Kidney glomerular epithelial cell (primary cell): ENCODE measurements at regions not wholly inside any gene's neighbourhood (a gene's known extent, or its start where the extent isn't known, plus 50 kb on each side); places are given as distances from the start of the nearest gene placed in this dataset.
"Not testable (repeated sequence)": the region's sequence is repeated elsewhere in the genome, so short reads cannot be mapped to it uniquely, and the experiment has no call there.

Experiments used
- DNase-seq: peaks from one replicate; lab custom pipeline; 2025; lab: John Stamatoyannopoulos, UW

DNA sequence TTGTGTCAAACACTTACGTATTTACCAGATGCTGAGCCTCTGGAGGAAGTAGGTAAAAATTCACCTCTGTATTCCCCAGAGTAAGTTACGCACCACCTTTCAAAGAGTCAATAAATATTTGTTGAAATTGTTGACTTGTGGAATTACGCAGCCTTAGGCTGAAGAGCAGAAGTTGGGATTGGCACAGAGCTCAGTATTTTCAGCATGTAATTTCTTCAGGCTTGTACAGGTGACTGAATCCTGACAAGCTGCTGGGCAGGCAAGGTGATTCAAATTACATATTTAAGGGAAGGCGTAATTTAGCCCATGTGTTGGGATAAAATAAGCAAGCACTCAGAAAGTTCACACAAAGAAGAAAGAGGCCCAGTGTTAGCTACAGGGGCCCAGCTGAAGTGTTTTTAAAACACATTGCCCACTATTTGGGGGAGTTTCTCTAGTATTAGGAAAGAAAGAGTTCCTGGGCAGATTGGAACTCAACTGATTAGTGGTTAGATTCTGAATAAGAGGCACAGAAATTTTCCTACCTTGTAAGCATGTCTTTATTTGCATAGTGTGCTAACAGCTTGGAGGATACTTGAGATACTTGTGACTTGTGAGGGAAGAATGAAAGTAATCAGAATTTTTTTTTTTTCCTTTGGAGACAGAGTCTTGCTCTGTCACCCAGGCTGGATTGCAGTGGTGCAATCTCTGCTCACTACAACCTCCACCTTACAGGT is 165.3 kb upstream of the FBXL7 start:
- DNase-seq = no peak

DNA sequence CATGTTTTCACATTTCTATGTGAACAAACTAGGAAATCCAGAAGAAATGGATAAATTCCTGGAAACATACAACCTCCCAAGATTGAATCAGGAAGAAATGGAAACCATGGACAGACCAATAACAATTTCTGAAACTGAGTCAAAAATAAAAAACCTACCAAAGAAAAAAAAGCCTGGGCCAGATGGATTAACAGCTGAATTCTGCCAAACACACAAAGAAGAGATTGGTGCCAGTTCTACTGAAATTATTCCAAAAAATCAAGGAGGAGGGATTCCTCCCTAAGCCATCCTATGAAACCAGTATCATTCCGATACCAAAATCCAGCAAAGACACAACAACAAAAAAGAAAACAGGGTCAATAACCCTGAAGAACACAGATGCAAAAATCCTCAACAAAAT is 166.9 kb upstream of the FBXL7 start:
- DNase-seq = no peak

DNA sequence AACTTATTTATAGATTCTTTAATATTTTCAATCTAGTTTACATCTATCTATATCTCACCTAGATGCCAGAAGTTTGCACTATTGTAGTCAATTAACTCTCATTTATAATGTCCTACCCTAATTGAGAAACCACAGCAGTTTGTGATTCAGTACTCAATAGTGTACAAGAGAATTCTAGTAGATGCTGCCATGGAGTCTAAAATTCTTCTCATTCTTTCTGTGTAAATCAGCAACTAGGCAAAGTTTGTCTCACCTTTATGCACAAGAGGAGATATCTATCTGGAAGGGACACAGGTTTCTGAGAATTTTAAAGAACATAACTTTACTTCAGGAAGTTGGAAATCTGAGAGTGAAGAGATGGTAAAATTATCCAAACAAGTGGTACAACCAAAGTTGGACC is 173.0 kb upstream of the FBXL7 start:
- peak; percentile 59 for DNase-seq

DNA sequence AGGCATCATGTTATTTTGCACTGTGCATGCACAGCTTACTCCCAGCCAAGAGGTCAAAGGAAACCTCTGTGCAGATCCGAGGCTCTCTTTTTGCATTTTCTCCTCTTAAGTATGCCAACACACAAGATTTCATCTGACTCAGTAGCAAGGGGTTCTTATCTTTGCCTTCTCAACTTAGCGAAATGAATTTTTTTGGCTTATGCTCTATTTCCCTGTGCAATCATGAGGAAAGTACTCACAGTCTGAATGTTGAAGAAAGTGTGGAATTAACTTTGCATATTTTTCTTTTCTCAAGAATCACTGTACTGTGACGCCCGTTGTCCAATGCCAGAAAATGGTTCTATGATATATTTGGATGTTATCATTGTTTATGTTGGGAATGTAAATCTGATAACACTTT is 173.5 kb upstream of the FBXL7 start:
- peak; percentile 59 for DNase-seq

DNA sequence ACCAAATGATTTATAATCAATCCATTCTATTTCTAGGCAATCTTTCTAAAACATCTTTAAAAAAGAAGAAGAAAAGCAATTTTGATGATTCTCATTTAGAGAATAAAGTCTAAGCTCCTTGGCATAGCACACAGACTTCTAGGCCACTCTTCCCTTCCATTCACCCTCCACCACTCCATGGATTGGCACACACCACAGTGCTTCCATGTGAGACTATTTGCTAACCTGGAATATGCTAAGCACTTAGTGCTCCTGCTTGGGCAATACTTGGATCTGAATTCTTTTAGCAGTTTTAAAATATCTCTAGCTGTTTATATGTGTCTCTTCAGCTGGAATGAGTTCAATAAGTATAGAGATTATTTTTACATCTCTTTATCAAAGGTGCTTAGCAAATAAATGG is 177.6 kb upstream of the FBXL7 start:
- DNase-seq = no peak

DNA sequence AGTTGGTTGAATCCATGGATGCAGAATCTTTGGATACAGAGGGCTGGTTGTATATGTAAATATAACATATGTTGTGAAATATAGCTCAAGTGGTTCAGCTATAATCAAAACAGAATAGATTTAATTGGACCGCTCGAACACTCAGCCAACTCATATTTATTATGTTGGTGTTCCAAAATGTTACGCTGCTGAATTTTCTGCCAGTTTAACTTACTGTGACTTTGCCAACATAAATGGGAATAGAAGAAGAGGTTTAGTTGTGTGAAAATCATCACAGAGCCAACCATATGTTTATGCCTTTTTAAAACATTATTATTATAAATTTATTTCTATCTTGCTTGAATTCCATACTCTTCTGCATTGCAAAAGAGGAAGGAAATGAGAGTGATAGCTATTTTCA is 178.2 kb upstream of the FBXL7 start:
- no peak for DNase-seq

DNA sequence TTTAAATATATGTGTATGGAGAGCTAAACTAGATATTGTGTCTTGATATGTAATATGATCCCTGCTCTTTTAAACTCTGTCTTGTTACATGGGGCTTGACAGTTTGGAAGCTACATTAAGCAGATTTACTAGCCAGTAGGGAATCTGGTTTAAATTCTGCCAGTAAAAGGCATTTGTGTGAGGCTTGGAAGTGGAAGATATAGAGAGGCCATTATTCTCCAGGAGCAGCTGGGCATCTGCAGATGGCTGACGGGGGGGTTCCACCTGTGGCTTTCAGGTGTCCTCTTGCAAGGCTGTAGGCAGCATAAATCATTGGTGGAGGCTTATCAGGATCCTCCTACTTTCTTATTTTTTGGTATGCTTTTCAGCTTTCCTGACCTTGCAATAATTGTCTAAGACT is 179.1 kb upstream of the FBXL7 start:
- no peak for DNase-seq

DNA sequence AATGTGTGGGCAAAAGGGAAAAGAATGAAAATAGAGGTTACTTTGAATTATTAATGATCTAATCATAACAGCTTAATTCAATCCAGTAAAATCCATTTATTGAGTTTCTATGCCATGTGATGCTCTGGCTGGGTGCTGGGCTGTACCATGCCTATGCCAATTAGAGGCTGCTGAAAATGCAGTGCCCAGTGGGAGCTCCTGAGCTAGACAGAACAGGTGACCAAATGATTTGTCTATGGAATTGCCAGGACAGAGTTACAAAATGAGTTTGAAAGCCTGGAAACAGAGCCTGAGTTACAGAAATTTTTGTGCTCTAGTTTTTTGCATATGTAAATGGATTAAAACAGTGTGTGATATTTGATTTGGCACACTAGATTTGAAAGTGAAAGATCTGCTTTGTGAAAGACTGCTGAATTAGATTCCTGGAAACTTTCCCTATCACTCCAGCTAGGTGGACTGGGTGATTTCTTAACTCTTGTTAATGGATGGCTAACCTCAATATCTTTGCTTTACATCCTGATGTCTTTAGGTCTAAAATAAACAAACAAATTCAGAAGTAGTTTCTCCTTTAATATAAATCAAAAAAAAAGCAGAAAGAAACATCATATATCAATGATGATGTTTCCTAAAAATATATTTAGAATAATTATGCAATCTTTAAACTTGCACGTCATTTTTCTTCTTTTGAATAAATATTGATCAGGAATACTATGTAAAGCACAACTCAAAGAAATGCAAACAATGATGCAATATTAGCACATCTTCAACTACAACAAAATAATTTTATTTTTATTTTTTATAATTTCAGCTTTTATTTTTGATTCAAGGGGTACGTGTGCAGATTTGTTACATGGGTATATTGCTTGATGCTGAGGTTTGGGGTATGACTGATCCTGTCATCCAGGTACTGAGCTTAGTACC is 194.8 kb upstream of the FBXL7 start:
- DNase-seq = no peak

DNA sequence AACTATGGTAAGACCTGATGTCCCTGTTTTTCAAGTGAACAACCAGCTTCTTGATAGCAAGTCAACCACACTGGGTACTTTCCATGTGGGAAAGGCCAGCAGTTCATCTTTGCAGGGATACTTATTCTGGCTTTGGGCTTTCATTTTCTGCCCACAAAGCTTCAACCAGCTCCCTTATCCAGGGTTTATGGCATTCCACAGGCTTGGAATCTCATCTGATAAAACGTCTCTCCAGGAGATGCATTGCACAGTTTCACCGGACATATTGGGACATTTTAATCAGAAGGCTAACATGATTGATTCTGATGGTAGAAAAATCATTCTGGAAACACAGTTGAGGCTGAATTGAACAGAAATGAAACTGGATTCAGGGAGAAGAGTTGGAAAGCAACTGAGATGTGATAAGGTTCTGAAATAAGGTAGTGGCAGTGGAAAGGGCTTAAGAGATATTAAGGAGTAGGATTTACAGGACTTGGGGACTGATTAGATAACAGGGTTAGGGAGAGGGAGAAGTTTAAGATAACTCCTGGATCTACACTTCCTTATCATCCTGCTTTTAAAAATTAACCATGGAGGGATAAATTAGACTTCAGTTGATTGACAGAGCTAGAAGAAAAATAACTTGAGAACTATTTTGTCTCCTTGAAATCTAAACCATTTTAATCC is 195.8 kb upstream of the FBXL7 start:
- no peak for DNase-seq

DNA sequence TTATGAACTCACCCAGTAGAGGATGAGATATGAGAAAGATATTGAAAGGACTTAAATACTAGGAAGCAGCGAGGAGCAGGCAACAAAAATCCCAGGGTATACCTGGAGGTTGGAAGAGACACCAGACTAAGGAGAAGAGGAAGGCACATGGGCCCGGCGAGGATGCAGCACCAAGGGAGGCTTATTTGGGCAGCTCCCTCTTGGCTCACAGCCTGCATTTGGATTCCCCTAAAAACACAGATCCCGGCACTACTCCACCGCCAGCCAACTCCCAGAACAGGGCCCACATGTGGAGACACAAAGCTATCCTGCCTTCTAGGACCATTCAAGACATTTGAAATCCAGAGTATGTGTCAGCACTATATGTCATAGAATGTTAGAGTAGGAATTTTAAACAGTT is 199.8 kb upstream of the FBXL7 start:
- no peak for DNase-seq

DNA sequence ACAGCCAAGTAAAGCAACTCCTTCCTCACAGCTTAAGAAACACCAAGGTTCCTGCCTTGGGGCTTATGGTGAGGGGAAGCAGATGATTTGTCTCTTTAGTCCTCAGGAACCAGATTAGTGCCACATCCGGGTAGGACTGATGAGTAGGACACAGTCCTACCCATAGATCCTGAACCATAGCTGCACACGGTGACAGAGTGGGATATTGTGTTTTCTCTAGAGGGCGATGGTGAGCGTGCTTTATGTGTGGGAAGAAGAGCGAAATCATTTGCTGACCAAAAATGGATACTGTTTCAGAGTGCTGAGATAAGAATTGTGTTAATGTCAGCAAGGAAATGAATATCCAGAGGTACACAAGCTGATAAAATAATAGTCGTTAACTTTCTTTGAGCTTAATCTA is 209.0 kb upstream of the FBXL7 start:
- no peak for DNase-seq

DNA sequence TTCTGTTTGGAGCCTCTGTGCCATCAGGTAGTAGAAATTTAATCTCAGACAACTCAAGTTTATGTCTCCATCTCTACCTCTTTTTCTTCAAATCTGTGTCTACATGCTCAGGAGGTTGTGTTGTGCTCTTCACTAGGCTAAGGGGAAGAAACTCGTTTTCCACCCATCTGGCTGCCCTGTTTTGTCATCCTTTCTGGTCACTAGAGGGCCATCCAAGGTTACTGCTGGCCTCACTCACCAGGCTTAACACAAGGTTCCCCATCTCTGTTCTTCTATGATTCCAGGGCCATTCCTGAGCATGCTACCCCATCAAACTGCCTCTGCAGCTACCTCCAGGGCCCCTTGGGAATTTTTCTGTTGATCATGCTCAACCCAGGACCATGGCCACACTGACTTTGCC is 213.3 kb upstream of the FBXL7 start:
- DNase-seq = no peak

DNA sequence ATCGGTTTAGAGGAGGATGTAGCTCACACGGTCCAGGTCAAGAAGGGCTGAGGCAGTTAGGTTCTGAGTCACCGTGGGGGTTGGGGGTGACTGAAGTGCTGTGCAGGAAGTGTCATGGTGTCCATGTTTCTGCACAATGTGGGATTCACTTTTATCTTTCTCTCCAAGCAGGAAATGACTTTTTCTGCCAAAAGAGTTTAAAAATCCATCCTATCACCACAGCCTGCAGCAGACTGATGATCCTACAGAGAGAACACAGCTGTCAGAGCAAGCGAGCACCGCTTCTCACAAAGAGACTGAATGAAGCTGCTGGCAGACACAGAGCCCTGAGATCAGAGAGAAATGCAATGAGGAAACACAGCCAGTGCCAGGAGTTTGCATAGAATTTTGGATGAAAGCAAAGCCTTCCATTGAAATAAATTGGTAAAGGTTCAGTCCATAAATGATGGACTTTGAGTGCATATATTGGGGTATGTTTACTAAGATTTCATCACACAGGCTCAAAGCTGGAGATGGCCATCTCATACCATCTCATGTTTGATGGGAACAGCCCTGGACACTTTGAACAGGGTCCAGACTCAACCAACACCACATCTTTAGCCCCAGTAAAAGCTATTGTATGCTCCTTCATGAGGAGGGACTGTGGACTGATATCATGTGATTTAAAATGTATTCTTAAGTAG is 213.9 kb upstream of the FBXL7 start:
- no peak for DNase-seq

DNA sequence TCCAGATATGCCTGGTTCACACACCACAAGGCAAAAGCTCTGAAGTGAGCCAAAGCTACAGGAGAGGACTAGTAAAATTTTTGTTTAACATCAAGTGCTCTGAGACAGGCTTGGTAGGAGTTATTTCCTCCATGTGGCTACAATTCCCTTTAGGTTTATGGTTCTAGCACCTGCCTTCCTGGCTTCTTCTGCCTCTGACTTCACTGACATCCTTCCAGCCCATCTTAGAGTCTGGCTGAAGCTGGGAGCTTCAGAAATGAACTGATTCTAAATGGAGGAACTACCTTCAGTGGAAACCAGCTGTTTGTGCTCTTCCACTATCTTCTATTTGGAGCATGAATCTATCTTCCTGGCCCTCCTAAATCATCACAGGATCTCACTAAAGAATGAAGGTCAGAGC is 215.3 kb upstream of the FBXL7 start:
- no peak for DNase-seq

DNA sequence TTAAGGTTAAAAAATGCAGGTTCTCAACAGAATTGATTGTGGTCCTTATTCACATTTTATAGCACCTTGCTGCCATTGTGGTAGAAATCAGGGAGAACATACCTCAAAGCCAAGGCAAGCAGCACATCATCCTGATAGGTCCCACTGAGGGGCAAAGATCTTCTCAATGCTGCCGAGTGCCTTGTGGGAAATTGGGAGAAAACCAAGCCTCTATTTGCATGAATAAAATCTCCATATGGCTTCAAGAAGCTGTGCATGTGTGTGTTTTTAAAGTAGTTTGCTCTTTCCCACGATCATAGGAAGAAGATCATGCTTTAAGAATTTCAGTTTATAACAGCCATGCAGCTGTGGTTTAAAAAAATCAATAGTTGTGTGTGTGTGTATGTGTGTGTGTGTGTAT is 216.9 kb upstream of the FBXL7 start:
- no peak for DNase-seq

DNA sequence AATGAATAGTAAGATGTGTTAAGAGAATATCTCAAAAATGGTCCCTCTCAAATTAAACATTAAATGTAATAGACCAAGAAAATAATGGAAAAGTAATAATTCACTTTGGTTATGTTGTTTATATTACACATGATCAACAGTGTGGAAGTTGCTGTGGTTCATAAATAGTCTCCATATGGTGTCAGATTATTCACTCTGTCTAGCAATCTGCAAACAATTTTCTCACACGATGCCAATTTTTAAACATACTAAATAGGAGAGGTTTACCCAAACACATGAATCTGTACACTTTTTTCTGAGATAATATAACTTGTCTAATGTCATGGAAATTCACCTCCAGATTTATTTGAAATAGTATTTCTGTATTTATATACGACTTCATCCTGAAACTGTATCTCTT is 217.4 kb upstream of the FBXL7 start:
- no peak for DNase-seq

DNA sequence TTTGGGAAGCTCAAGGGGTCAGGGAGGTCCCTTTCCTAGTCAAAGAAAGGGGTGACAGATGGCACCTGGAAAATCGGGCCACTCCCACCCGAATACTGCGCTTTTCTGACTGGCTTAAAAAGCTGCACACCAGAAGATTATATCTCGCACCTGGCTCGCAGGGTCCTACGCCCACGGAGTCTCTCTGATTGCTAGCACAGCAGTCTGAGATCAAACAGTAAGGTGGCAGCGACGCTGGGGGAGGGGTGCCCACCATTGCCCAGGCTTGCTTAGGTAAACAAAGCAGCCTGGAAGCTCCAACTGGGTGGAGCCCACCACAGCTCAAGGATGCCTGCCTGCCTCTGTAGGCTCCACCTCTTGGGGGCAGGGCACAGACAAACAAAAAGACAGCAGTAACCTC is 228.4 kb upstream of the FBXL7 start:
- not testable (repeated sequence) for DNase-seq

DNA sequence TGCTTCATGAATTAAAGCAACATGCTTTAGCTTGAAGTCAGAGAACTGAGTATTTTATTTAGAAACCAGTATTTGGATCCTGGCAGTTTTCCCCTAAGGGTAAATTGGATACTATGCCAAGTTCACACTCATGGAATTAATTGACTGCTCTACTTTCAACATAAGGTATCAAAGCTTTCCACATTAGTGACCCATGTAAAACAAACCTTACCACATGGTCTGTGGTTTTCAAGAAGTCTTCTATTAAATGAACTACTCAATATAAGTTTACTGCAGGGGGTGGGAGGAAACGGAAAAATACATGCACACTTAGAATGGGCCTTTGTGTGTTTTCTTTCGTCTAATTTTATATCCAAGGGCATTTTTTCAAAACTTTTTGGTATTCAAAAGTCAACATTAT is 232.0 kb upstream of the FBXL7 start:
- no peak for DNase-seq

DNA sequence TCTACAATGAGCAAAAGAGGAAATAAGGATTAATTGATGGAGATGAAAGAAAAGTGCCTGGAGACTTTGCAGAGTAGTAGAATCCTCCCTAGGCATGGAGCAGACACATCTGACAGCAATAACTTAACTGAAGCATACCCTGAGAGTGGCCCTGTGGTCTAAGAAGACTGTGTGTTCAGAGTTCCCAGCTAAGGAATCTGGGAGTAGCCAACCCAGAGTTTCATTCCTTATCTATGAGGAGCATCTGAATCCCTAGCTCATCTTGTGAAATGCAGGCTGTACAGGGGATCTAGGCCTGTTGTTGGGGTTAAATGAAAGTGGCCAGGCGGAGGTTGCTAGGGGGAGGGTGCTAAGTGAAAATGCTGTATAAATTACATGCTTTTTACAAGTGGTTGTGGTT is 233.1 kb upstream of the FBXL7 start:
- no peak for DNase-seq

DNA sequence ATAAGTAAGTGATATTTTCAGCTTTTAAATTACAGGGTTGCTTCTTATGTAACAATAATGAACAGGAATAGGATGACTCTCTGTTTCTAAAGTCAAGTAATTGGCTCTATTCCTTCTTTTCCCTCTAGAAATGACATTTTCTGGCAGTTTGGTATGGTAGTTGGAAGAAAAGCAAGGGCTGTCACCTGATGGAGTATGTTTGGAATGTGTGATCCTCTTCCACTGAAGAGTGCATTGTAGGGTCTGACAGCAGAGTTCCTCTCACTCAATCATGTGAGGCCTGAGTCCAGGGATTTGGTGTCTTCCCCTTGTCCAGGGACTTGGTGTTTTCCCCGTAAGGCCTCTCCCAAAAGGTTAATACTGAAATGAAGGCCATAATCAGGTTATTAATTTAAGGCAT is 233.8 kb upstream of the FBXL7 start:
- DNase-seq = no peak

DNA sequence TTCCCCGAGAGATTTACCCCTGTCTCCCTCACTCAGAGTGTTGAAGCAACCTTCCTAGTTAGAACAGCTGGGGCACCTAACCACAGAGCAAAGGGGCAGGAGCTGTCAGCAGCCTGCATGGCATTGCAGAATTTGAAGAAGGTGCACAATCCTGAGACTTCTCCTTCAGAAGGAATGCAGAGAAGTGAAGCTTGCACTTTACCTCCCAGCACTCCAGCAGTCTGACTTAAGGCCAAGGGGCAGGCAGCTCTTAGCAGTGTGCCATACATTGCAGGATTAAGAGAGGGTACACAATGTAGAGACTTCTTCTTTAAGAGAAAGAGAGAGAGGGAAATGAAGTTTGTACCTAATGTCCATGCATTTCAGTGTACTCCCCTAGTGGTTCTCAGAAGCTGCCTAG is 236.0 kb upstream of the FBXL7 start:
- DNase-seq = no peak

DNA sequence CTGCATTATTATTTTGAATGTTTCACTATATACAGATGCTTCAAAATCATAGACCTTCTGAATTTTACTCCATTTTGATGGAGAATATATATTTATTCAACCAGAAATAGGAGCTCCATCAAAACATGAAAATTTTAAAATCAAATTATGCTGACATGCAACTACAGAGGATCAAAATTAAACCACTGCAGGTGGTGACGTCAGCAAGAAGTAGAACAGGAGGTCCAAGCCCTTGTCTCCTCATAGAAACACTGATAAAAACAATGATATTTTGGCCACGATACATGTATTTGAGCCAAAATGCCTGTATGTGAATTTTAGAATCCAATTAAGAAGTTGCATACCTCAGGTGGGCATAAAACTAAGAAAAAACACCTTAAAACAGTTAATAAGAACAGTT is 236.6 kb upstream of the FBXL7 start:
- DNase-seq = no peak
